ENCODE measurements at regions not wholly inside any gene's neighbourhood (a gene's known extent, or its start where the extent isn't known, plus 50 kb on each side); places are given as distances from the start of the nearest gene placed in this dataset.

DNA sequence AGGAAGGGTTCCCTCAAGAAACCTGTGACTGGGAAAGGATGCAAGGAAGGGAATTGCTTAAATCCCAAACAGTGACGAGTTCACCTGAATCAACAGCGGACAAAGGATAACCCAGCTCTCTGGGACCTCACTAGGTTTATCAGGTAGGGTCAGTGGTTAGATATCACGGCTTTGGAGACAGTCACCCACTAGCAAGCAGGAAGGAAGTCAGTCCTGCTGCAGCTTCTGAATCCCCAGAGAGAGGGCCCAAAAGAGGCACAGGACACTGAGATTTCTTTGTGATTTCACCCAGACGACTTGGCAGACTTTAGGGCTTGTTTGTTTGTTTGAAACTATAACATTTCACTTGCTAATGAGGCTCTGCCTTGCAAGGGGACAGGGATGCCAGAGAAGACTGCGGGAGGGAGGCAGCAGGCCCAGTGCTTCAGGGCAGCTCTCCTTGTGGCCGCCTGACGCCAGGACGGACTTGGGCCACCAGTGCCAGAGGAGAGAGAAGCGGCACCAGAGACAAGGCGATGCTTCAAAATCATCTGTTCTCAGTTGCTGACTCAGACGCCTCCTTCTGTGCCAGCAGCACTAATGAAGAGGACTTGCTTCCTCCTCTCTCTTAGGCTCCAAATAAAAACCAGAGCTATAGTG is 275.6 kb upstream of the SLC30A5 start:
- TF ChIP-seq, protein P1, sequence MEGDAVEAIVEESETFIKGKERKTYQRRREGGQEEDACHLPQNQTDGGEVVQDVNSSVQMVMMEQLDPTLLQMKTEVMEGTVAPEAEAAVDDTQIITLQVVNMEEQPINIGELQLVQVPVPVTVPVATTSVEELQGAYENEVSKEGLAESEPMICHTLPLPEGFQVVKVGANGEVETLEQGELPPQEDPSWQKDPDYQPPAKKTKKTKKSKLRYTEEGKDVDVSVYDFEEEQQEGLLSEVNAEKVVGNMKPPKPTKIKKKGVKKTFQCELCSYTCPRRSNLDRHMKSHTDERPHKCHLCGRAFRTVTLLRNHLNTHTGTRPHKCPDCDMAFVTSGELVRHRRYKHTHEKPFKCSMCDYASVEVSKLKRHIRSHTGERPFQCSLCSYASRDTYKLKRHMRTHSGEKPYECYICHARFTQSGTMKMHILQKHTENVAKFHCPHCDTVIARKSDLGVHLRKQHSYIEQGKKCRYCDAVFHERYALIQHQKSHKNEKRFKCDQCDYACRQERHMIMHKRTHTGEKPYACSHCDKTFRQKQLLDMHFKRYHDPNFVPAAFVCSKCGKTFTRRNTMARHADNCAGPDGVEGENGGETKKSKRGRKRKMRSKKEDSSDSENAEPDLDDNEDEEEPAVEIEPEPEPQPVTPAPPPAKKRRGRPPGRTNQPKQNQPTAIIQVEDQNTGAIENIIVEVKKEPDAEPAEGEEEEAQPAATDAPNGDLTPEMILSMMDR (conservative IDR thresholded peaks at IDR 0.05), result no peak
- no peak for TF ChIP-seq ZFX (IDR thresholded peaks at IDR 0.05)
